GM12874 (cell line): ENCODE measurements at regions not wholly inside any gene's neighbourhood (a gene's known extent, or its start where the extent isn't known, plus 50 kb on each side); places are given as distances from the start of the nearest gene placed in this dataset.
A peak's percentile ranks its signal among the peaks of the same experiment; 100 is the strongest.

Experiments
- CTCF ChIP-seq: IDR thresholded peaks from 2 replicates; pipeline ENCODE4 v1.5.1; 2011; ENCODE audit warnings: low read depth, mild to moderate bottlenecking, control low read depth, low read length, moderate library complexity; ENCODE audit not compliant: insufficient read depth

- TF ChIP-seq CTCF: no peak
These were observed 397.3 kb downstream of the SOX11 start for GRCh38 chr2:6089474-6089873.

GRCh38 chr2:6103372-6103771 is 411.2 kb downstream of the SOX11 start:
- no peak for TF ChIP-seq CTCF

- TF ChIP-seq CTCF: 0 out of 2 replicates have a peak, but pooled peaks have one; percentile 10
These were observed 411.8 kb downstream of the SOX11 start for GRCh38 chr2:6103949-6104348.

GRCh38 chr2:6107290-6107689 is 415.1 kb downstream of the SOX11 start:
- no peak for TF ChIP-seq CTCF

GRCh38 chr2:6109831-6110230 is 417.6 kb downstream of the SOX11 start:
- TF ChIP-seq CTCF: no peak

- no peak for TF ChIP-seq CTCF
These were observed 419.6 kb downstream of the SOX11 start for GRCh38 chr2:6111781-6112261.

GRCh38 chr2:6113786-6114185 is 421.6 kb downstream of the SOX11 start:
- TF ChIP-seq CTCF: no peak
